Osteoblast (primary cell): ENCODE measurements at regions not wholly inside any gene's neighbourhood (a gene's known extent, or its start where the extent isn't known, plus 50 kb on each side); places are given as distances from the start of the nearest gene placed in this dataset.

Experiments used
- DNase-seq: peaks from one replicate; pipeline ENCODE4 v3.0.0; 2011; ENCODE audit warnings: low spot score, mixed read lengths; ENCODE audit not compliant: insufficient read length; ENCODE audit errors: missing footprints
- H2AFZ ChIP-seq: 2 replicates; pipeline ENCODE4 v1.6.0; 2011; ENCODE audit warnings: mild to moderate bottlenecking, low read length
- H3K27ac ChIP-seq: 2 replicates; pipeline ENCODE4 v1.5.1; 2011; ENCODE audit warnings: mild to moderate bottlenecking, low read depth, low read length, moderate library complexity
- H3K27me3 ChIP-seq: 2 replicates; pipeline ENCODE4 v1.6.0; 2012; ENCODE audit warnings: mild to moderate bottlenecking, control low read depth, inconsistent platforms, low read length, moderate library complexity; ENCODE audit not compliant: insufficient read depth
- H3K36me3 ChIP-seq: 2 replicates; pipeline ENCODE4 v1.5.1; 2011; ENCODE audit warnings: mild to moderate bottlenecking, low read length, control low read depth, moderate library complexity; ENCODE audit not compliant: insufficient read depth
- H3K4me1 ChIP-seq: 2 replicates; pipeline ENCODE4 v1.5.1; 2011; ENCODE audit warnings: mild to moderate bottlenecking, low read length, control low read depth, moderate library complexity; ENCODE audit not compliant: insufficient read depth
- H3K4me2 ChIP-seq: 2 replicates; pipeline ENCODE4 v1.6.0; 2011; ENCODE audit warnings: mild to moderate bottlenecking, low read length; ENCODE audit not compliant: insufficient read depth
- H3K4me3 ChIP-seq: fragments of 200-600 bp; sonication (generic); 3 replicates; pipeline ENCODE4 v1.5.1; 2012; ENCODE audit warnings: mild to moderate bottlenecking, low read length, inconsistent platforms; ENCODE audit not compliant: insufficient read depth
- H3K79me2 ChIP-seq: 2 replicates; pipeline ENCODE4 v1.6.0; 2012; ENCODE audit warnings: mild to moderate bottlenecking, low read length, control low read depth, inconsistent platforms; ENCODE audit not compliant: insufficient read depth
- H3K9me3 ChIP-seq: 2 replicates; pipeline ENCODE4 v1.5.1; 2011; ENCODE audit warnings: low read depth, low read length, control low read depth
- H4K20me1 ChIP-seq: 2 replicates; pipeline ENCODE4 v1.6.0; 2012; ENCODE audit warnings: mild to moderate bottlenecking, low read length, control low read depth; ENCODE audit not compliant: insufficient read depth
- TF ChIP-seq, protein P1 (sequence below): IDR thresholded peaks from 2 replicates; pipeline ENCODE4 v1.5.1; 2011; ENCODE audit warnings: mild to moderate bottlenecking, low read depth, low read length, moderate library complexity; ENCODE audit errors: extremely low read depth

DNA sequence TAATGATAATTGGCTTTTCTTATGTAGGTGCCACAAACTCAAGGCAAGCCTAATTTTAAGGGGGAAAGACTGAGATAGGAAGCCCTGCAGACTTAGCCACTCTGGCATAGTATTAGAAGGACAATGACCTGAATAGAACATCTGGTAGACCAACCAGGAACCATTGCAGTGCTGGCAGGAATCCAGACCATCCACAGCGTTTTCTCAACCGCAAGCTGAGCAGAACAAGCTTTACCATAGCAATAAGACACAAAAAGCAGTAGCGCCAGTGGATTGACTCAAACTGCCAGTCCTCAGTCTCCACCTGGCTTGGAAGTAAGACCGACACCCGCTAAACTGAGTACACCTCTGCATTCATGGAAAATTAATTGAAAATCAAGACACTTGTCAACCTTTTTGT lies 141.3 kb upstream of the LPAR1 start:
- H3K27ac ChIP-seq = no peak overlapping the region

DNA sequence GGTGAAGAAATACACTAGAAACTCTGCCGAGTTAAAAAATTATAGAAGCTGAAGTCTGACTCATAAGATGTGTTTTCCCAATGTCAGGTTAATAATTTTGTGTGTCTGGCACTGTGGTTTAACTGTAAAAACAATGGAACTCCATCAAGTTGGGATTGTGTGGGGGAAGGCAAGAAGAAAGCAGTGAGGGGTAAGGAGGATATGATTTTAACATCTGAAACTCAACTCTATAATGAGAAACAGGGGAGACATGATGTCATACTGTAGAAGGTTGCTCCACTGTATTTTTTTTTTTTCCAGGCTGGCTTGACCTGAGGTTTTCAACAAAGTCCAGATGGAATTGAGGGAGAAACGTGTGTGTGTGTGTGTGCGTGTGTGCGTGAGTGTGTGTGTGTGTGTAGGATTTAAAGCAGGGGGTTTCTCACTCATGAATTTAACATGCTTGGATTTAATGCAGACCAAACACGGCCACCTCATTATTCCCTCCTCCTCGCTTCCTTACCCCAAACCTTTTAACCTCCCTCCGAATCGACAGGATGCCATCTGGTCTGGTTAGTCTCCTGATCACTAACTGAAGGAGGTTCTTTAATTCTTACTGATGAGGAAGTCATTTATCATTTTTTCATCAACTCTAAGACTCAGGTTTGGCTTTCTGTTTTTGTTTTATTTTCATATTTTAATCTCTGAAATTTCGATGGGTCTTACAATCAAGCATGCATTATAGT lies 140.2 kb upstream of the LPAR1 start:
- Histone ChIP-seq H3K27me3 (no peaks in the 10 kb centered on the region), H4K20me1 (no peaks in the 10 kb centered on the region), H3K9me3 (no peaks in the 10 kb centered on the region), H3K79me2 (no peaks in the 10 kb centered on the region), H3K36me3 (no peaks in the 10 kb centered on the region), H3K27ac (peak overlapping the region; percentile 63), H3K4me1 (peaks cover 17% of the 10 kb centered on the region), H3K4me3 (peak overlapping the region; percentile 36), H3K4me2 (peak overlapping the region; percentile 78), H2AFZ (peak overlapping the region; percentile 4)
- DNase-seq = peak; percentile 17
- TF ChIP-seq, protein P1, sequence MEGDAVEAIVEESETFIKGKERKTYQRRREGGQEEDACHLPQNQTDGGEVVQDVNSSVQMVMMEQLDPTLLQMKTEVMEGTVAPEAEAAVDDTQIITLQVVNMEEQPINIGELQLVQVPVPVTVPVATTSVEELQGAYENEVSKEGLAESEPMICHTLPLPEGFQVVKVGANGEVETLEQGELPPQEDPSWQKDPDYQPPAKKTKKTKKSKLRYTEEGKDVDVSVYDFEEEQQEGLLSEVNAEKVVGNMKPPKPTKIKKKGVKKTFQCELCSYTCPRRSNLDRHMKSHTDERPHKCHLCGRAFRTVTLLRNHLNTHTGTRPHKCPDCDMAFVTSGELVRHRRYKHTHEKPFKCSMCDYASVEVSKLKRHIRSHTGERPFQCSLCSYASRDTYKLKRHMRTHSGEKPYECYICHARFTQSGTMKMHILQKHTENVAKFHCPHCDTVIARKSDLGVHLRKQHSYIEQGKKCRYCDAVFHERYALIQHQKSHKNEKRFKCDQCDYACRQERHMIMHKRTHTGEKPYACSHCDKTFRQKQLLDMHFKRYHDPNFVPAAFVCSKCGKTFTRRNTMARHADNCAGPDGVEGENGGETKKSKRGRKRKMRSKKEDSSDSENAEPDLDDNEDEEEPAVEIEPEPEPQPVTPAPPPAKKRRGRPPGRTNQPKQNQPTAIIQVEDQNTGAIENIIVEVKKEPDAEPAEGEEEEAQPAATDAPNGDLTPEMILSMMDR = no peak

More for the DNA sequence above, 141.3 kb upstream of the LPAR1 start:
- DNase-seq = no peak
- Histone ChIP-seq H3K4me2 (no peak overlapping the region), H3K4me1 (peaks cover 17% of the 10 kb centered on the region), H3K4me3 (no peak overlapping the region), H2AFZ (no peak overlapping the region), H3K79me2 (no peaks in the 10 kb centered on the region), H3K36me3 (no peaks in the 10 kb centered on the region), H3K9me3 (no peaks in the 10 kb centered on the region), H3K27me3 (no peaks in the 10 kb centered on the region), H4K20me1 (no peaks in the 10 kb centered on the region)
- TF ChIP-seq, protein P1 = no peak

DNA sequence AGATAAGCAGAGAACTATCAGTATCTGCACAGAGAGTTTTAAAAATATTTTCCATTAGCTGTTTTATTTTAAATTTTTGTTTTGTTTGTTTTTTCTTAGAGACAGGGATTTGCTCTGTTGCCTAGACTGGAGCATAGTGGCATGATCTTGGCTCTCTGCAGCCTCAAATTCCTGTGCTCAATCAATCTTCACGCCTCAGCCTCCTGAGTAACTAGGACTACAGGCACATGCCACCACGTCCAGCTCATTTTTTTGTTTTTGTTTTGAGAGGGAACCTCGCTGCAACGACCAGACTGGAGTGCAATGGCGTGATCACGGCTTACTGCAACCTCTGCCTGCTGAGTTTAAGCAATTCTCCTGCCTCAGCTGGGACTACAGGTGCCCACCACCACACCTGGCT lies 138.2 kb upstream of the LPAR1 start:
- H3K4me3 ChIP-seq = no peak overlapping the region
- H4K20me1 ChIP-seq = no peaks in the 10 kb centered on the region
- H3K4me1 ChIP-seq = peaks cover 17% of the 10 kb centered on the region
- H3K27me3 ChIP-seq = no peaks in the 10 kb centered on the region
- no peak overlapping the region for H2AFZ ChIP-seq
- no peaks in the 10 kb centered on the region for H3K36me3 ChIP-seq
- no peak overlapping the region for H3K27ac ChIP-seq
- TF ChIP-seq, protein P1 = no peak
- H3K9me3 ChIP-seq = no peaks in the 10 kb centered on the region
- no peak for DNase-seq
- no peaks in the 10 kb centered on the region for H3K79me2 ChIP-seq
- H3K4me2 ChIP-seq = no peak overlapping the region

DNA sequence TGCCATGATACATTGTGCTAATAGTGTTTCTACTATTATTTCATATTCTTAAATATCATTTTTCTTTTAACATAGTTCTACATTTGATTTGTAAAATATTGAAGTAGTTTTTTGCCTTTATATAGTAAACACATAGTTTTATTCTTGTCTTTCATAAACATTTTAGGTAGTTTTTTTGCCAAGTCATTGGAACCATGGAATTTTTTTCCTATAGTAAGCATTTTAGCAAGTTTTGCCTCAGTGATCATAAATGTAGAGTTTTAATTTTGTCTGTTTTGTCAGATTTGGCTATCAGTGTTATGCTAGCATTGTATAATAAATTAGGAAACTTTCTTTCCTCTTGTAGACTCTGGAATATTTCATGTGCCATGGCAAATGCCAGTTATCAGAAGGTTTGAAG lies 137.1 kb upstream of the LPAR1 start:
- H3K4me1 ChIP-seq = peaks cover 17% of the 10 kb centered on the region
- no peaks in the 10 kb centered on the region for H3K79me2 ChIP-seq
- H3K36me3 ChIP-seq = no peaks in the 10 kb centered on the region
- H3K27me3 ChIP-seq = no peaks in the 10 kb centered on the region
- TF ChIP-seq, protein P1 = no peak
- H3K4me3 ChIP-seq = no peak overlapping the region
- H3K9me3 ChIP-seq = no peaks in the 10 kb centered on the region
- H3K4me2 ChIP-seq = no peak overlapping the region
- no peaks in the 10 kb centered on the region for H4K20me1 ChIP-seq
- no peak overlapping the region for H2AFZ ChIP-seq
- no peak overlapping the region for H3K27ac ChIP-seq
- peak; percentile 42 for DNase-seq
